ENCODE measurements at regions not wholly inside any gene's neighbourhood (a gene's known extent, or its start where the extent isn't known, plus 50 kb on each side); places are given as distances from the start of the nearest gene placed in this dataset.

DNA sequence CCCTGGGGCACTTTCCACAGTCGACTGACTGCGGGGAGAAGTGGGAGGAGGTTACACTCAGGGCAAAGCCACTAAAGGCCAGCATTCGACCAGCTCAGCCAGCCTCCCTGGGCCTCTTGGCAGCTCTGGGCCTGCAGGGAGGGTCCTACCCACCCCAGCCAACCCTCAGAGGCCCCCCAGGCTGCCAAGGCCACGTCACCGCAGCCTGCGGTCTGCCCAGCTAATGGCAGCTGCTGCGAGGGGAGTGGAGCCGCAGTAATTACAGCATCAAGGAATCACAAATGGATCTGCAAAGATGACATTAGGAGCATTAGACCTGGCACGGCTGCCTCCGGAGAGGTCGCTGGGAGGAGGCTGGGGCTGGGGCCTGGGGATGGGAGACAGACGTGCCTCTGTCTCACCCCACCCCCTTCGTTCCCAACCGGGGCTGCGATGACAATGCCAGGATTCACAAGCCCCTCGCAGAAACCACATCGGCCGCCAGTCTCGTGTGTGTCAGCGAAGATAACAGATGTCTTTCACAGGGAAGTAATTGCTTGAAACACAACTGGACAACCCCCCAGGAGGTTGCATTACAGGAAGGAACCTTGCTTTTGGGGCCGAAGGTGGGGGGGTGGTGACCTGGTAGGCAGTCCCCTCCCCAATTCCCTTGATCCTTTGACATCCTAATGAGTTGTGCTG, 367.6 kb downstream of the BCOR start:
- no peak for DNase-seq (ENCODE audit: low read depth, low spot score)

DNA sequence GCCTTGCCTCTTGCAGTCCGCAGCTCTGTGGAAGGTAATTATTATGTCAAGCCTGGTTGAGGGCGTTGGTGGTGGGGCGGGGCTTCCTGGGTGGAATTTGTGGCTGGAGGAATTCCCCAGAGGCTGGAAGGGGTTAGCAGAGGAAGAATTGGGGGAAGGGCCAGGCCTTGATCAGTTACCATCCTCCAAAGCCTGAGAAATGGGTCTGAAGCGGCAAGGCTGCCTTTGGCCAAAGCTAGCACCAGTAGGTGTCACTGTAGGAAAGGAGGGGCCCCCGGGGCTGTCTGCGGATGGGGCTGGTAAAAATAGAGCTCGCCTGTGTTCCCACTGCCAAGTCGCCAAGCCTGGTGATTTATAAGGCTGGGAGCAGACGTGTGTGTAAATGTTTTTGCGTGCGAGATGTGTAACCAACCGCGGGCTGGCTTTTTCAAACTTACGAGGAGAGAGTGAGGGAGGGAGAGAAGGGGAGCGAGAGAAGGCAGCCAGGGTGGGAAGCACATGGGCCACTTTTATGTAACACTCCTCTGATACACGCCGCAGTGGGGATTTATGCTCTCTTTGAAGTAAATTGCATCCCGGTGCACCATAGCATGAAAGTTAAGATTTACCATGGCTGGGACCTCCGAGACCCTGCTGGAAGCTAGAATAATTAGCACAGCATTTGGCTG, 367.0 kb downstream of the BCOR start:
- peak; percentile 12 for DNase-seq (ENCODE audit: low read depth, low spot score)

DNA sequence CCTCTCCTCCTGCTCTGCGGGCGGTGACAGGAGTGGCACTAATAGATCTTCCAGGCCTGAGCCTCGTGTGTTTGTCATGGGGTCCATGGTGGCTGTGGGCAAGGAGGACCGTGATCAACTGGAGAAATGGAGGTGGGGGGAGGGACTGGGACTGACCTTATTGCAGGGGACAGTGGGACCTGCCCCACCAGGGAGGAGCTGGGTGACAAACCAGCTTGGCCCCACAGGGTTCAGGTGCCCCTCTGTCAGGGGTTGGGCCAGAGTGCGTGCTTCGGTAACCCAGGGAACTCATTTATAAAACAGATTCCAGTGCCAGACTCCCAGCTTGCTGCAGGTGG, 366.5 kb downstream of the BCOR start:
- no peak for DNase-seq (ENCODE audit: low read depth, low spot score)

- no peak for DNase-seq (ENCODE audit: low read depth, low spot score)
These were observed 366.0 kb downstream of the BCOR start for GRCh38 chrX:39731735-39732134.

DNA sequence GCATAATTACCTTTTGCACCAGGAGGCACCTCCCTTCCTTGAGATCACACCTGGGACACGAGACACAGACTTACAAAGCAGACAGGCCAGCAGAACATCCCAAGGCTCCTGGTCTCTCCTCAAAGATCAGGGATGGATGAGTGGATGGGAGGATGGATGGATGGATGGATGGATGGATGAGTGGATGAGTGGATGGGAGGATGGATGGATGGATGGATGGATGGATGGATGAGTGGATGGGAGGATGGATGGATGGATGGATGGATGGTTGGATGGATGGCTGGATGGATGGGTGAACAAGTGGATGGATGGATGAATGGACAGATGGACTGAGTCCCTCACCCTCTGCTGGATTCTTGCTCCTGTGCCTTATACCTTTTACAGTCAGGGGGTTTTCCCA, 364.0 kb downstream of the BCOR start:
- no peak for DNase-seq (ENCODE audit: low read depth, low spot score)

DNA sequence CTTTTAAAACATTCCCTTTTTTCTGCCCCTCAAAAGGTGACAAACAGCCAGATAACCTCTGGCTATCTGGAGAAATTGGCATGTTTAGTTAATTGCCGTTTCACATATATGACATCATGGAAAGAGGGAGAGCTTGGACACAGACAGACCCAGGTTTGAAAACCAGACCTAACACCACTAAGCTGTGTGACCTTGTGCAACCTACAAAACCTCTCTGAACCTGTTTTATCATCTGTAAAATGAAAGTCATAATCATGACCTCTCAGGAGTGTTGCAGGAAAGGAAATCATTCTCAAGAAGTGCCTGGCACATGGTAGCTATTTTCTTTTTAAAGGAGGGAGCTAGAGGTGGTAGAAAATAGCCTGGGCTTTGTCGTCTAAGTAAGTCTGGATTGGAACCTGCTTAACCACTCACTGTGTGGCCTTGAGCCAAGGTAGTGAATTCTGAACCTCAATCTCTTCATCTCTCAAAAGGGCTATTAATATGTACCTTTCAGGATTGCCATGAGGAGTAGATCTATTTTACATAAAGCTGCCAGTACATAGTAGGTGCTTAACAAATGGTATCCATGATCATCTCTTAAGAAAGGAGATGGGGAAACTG, 363.5 kb downstream of the BCOR start:
- DNase-seq (ENCODE audit: low read depth, low spot score) = no peak

- no peak for DNase-seq (ENCODE audit: low read depth, low spot score)
These were observed 361.2 kb downstream of the BCOR start for GRCh38 chrX:39736216-39737211.

DNA sequence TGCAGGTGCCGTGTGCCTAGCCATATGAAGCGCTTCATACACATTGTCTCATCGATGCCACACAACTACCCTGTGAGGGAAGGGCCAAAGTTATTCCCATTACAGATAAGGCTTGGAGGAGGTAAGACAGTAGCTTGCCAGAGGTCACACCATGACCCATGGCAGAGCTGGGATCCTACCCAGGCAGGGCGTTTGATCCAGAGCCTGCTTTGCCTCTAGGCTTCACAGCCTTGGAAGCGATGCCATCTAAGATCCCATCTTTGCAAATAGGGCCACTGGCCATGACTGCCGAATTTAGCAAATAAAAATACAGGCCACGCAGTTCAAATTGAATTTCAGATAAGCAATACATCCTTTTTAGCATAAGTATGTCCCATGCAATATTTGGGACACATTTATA, 358.2 kb downstream of the BCOR start:
- no peak for DNase-seq (ENCODE audit: low read depth, low spot score)

DNA sequence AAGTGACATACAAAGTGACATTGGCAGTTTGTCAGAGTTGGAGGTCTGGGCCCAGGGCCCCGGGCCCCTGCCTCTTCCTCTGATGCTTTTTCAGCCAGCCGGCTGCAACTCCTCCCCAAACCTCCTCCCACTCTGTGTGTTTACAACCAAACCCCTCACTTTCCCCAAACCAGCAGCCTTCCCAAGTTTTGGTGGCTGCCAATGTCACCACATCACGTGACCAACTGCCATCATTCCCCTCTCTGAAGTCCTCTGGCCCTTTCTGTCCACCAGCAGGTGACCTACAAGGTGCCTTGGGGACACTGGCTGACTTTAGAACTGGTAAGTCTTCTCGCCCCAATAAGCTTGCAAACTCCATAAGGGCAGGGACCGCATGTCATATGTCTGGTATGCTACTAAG, 357.7 kb downstream of the BCOR start:
- no peak for DNase-seq (ENCODE audit: low read depth, low spot score)

DNA sequence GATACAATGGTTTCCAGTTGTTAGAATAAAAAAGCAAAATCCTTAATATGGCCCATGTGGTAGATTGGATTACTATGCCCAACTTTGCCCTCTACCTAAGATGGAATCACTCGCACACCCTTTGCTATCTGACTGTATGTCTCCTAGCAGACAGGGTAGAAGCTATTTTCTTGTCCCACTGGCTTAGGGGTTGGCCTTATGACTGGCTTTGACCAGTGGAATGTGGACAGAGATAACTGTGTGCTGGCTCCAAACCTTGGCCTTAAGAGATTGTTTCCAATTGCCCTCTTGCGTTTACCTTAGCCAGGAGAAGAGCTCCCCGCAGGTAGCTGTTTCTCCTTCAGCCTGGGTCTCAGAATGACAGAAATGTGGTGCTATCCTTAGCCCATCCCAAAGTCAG, 355.9 kb downstream of the BCOR start:
- DNase-seq (ENCODE audit: low read depth, low spot score) = no peak

GRCh38 chrX:39745818-39746217, 351.9 kb downstream of the BCOR start:
- DNase-seq (ENCODE audit: low read depth, low spot score) = no peak

- DNase-seq (ENCODE audit: low read depth, low spot score) = no peak
These were observed 348.6 kb downstream of the BCOR start for GRCh38 chrX:39749135-39749534.

DNA sequence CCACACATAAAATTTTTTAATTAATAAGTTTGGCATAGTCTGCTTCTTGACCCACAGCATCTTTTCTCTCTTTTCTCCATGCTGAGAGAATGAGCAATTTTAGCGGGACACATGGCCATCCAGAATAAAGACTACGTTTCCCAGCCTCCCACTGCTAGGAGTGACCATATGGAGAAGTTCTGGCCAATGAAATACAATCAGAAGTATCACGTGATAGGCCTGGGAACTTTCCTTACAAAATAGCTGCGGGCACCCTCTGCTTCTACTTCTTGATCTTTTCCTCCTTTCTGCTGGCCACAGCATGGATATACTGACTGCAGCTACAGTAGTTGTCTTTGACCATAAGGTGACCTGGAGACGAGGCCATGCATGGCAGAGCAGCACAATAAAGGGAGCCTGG, 348.0 kb downstream of the BCOR start:
- no peak for DNase-seq (ENCODE audit: low read depth, low spot score)

DNA sequence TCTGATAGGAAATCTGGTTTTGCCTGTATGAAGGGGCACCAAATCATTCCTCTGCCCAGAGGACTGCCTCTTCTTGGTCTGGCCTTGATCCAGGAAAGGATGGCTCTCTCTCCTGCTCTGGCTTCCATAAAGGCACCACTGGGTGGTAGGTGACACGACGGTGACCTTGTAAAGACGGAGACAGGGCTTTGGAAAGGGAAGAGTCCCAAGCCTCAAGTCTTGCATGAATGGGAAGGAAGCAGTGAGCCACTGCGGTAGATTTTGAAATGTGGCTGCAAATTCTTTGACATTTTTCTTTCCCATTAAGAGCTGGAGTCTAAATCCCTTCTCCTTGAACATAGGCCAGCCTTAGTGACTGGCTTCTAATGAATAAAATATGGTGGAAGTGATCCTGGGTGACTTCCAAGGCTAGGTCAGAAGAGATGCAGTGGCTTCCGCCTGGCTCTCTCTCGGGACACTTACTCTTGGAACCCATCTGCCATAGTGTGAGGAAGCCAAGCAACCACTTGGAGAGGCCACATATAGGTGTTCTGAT, 347.4 kb downstream of the BCOR start:
- DNase-seq (ENCODE audit: low read depth, low spot score) = no peak

DNA sequence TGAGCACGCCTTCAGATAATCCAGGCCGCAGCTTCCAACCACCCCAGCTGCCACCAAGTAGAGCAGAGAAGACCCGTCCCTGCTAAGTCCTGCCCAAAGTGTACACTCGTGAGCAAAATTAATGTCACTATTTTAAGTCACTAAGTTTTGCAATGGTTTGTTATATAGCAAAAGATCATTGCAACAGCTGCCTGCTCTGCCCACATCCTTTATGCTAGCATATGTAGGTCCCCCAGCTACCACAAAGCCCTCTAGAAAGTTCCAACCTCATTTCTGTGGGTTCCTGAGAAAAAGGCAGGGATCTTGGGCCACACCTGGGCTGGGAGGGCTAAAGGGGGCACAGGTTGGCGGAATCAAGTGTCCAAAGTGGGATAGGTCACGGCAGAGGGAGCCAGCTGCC, 346.9 kb downstream of the BCOR start:
- no peak for DNase-seq (ENCODE audit: low read depth, low spot score)

- DNase-seq (ENCODE audit: low read depth, low spot score) = no peak
These were observed 344.9 kb downstream of the BCOR start for GRCh38 chrX:39752815-39753214.

GRCh38 chrX:39753293-39753996, 344.3 kb downstream of the BCOR start:
- DNase-seq (ENCODE audit: low read depth, low spot score) = no peak

GRCh38 chrX:39755143-39756032, 342.4 kb downstream of the BCOR start:
- DNase-seq (ENCODE audit: low read depth, low spot score) = peak; percentile 37

DNA sequence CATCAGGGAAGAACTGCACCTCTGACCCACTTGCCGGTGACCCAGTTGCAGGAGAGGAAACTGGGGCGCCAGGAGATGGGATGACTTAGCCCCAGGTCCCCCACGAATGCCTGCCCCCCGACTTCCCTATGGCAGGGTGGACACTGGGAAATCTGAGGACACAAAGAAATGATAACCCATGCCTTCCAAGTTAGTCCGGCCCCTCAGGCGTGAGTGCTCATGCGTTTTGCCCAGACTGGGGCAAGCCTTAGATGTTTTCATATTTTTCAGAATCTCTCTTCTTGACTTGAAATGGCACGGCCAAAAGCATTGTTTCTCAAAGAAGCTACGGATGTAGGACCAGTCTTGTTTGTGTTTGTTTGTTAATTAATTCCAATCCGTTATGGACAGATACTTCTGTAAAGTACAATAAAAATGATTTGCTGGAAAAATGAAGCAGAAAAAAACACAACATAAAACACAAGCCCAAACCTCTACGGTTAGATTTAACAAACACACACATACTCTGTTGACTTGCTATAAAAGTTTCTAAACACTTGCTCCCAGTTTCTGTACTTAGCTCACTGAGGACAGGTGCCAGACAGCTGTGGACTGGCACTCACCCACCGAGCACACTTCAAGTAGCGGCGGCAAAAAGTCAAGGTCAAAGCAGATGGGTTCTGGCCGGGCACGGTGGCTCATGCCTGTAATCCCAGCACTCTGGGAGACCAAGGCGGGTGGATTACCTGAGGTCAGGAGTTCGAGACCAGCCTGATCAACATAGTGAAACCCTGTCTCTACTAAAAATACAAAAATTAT, 341.5 kb downstream of the BCOR start:
- no peak for DNase-seq (ENCODE audit: low read depth, low spot score)

All from brain pericyte (primary cell).